Liver (tissue), 8 donors: ENCODE measurements at regions not wholly inside any gene's neighbourhood (a gene's known extent, or its start where the extent isn't known, plus 50 kb on each side); places are given as distances from the start of the nearest gene placed in this dataset.

Experiments used
- DNase-seq: peaks from one replicate; pipeline ENCODE4 v3.0.0-alpha.2; 2017; ENCODE audit warnings: low spot score
- H3K27ac ChIP-seq, 2 donors: one replicate each; pipeline ENCODE4 v1.7.0; 2013; ENCODE audit warnings: inconsistent platforms in 2 of 2, low read length in 2 of 2, control low read depth in 1 of 2, low read depth in 1 of 2, mild to moderate bottlenecking in 1 of 2
- H3K27me3 ChIP-seq, 4 donors: one replicate each; pipeline versions ENCODE4 v1.6.1 to v1.7.0; 2013; ENCODE audit warnings: low read length in 3 of 4, inconsistent platforms in 1 of 4, mild to moderate bottlenecking in 1 of 4, moderate library complexity in 1 of 4; ENCODE audit not compliant: control insufficient read depth in 4 of 4, insufficient read depth in 4 of 4
- H3K36me3 ChIP-seq, 4 donors: one replicate each; pipeline versions ENCODE4 v1.6.1 to v1.7.0; 2013; ENCODE audit warnings: low read length in 3 of 4, mild to moderate bottlenecking in 3 of 4, low read depth in 1 of 4, moderate library complexity in 1 of 4; ENCODE audit not compliant: control insufficient read depth in 4 of 4, insufficient read depth in 3 of 4
- H3K4me1 ChIP-seq, 4 donors: one replicate each; pipeline versions ENCODE4 v1.6.1 to v1.7.0; 2013; ENCODE audit warnings: low read length in 3 of 4, mild to moderate bottlenecking in 3 of 4, moderate library complexity in 1 of 4; ENCODE audit not compliant: control insufficient read depth in 4 of 4, insufficient read depth in 4 of 4
- H3K4me3 ChIP-seq, 3 donors: one replicate each; pipeline versions ENCODE4 v1.6.1 to v1.7.0; 2013; ENCODE audit warnings: low read length in 3 of 3, control low read depth in 1 of 3, low read depth in 1 of 3, mild to moderate bottlenecking in 1 of 3
- H3K9ac ChIP-seq, 2 donors: one replicate each; pipeline ENCODE4 v1.7.0; 2013; ENCODE audit warnings: low read length in 2 of 2, mild to moderate bottlenecking in 2 of 2, moderate library complexity in 2 of 2, control low read depth in 1 of 2, low read depth in 1 of 2
- H3K9me3 ChIP-seq, 4 donors: one replicate each; pipeline versions ENCODE4 v1.6.1 to v1.7.0; 2013; ENCODE audit warnings: low read length in 3 of 4; ENCODE audit not compliant: control insufficient read depth in 4 of 4
- ATF3 ChIP-seq: IDR thresholded peaks from 2 replicates; pipeline ENCODE4 v1.6.1; 2016; ENCODE audit warnings: antibody characterized with exemption
- EGR1 ChIP-seq, 2 donors: IDR thresholded peaks; 2 replicates each; pipeline ENCODE4 v1.6.1; 2016 to 2018; ENCODE audit warnings: antibody characterized with exemption in 2 of 2, low read depth in 2 of 2
- FOXA1 ChIP-seq: IDR thresholded peaks from 2 replicates; pipeline ENCODE4 v1.6.1; 2016; ENCODE audit warnings: antibody characterized with exemption
- FOXA2 ChIP-seq: IDR thresholded peaks from 2 replicates; pipeline ENCODE4 v1.6.1; 2016; ENCODE audit warnings: antibody characterized with exemption
- GABPA ChIP-seq, 2 donors: IDR thresholded peaks in 1 of 2; conservative IDR thresholded peaks in 1 of 2; 2 replicates each; pipeline ENCODE4 v1.6.1; 2016; ENCODE audit warnings: antibody characterized with exemption in 2 of 2, mild to moderate bottlenecking in 1 of 2, moderate library complexity in 1 of 2
- HNF4A ChIP-seq, 2 donors: conservative IDR thresholded peaks; 2 replicates each; pipeline ENCODE4 v1.6.1; 2016; ENCODE audit warnings: antibody characterized with exemption in 2 of 2, mild to moderate bottlenecking in 2 of 2
- HNF4G ChIP-seq: IDR thresholded peaks from 2 replicates; pipeline ENCODE4 v1.6.1; 2016; ENCODE audit warnings: antibody characterized with exemption
- JUND ChIP-seq, 2 donors: IDR thresholded peaks; 2 replicates each; pipeline ENCODE4 v1.6.1; 2016; ENCODE audit warnings: antibody characterized with exemption in 2 of 2
- NR2F2 ChIP-seq: IDR thresholded peaks from 2 replicates; pipeline ENCODE4 v1.6.1; 2016; ENCODE audit warnings: antibody characterized with exemption
- RAD21 ChIP-seq, 2 donors: IDR thresholded peaks; 2 replicates each; pipeline ENCODE4 v1.6.1; 2016; ENCODE audit warnings: antibody characterized with exemption in 2 of 2, mild to moderate bottlenecking in 2 of 2
- RXRA ChIP-seq, 2 donors: IDR thresholded peaks; 2 replicates each; pipeline ENCODE4 v1.6.1; 2017 to 2018; ENCODE audit warnings: antibody characterized with exemption in 2 of 2, mild to moderate bottlenecking in 1 of 2
- SP1 ChIP-seq: IDR thresholded peaks from 2 replicates; pipeline ENCODE4 v1.6.1; 2018; ENCODE audit warnings: antibody characterized with exemption, mild to moderate bottlenecking
- TAF1 ChIP-seq: conservative IDR thresholded peaks from 2 replicates; pipeline ENCODE4 v1.6.1; 2016; ENCODE audit warnings: antibody characterized with exemption, mild to moderate bottlenecking
- YY1 ChIP-seq: IDR thresholded peaks from 2 replicates; pipeline ENCODE4 v1.6.1; 2016; ENCODE audit warnings: antibody characterized with exemption, mild to moderate bottlenecking
- ZBTB33 ChIP-seq: IDR thresholded peaks from 2 replicates; pipeline ENCODE4 v1.6.1; 2016; ENCODE audit warnings: antibody characterized with exemption
- WGBS: extraction: QIAGEN DNeasy Blood & Tissue Kit; methylation state at CpG from one replicate; pipeline ENCODE4 v1.1.7; 2013; 5-methylcytosine and 5-hydroxymethylcytosine counted together
- TF ChIP-seq, protein P1 (sequence below): IDR thresholded peaks from 2 replicates; pipeline ENCODE4 v1.6.1; 2016; ENCODE audit warnings: antibody characterized with exemption, mild to moderate bottlenecking
- TF ChIP-seq, protein P2 (sequence below): IDR thresholded peaks from 2 replicates; pipeline ENCODE4 v1.6.1; 2016; ENCODE audit warnings: antibody characterized with exemption
- TF ChIP-seq, protein P3 (sequence below): fragments of 150-350 bp; IDR thresholded peaks from 2 replicates; pipeline ENCODE4 v1.5.1; 2017; ENCODE audit warnings: improper control_type of control experiment, low read depth, low read length; ENCODE audit not compliant: missing input control
- donor health status: healthy.
- donor health status: healthy.
- donor health status: healthy.
- donor health status: healthy.
- donor health status: healthy.

GRCh38 chr5:29960323-29960722 is 1233.2 kb upstream of the CDH6 start:
- H3K27ac ChIP-seq: no peak overlapping the region
- no peak for DNase-seq
- H3K36me3 ChIP-seq: no peaks in the 10 kb centered on the region
- TF ChIP-seq HNF4G (no peak), NR2F2 (no peak), ATF3 (no peak), RXRA (IDR thresholded peaks at IDR 0.05) (no peak), SP1 (no peak), FOXA2 (no peak), HNF4A (conservative IDR thresholded peaks at IDR 0.05) (no peak), ZBTB33 (no peak), RAD21 (IDR thresholded peaks at IDR 0.05) (no peak), JUND (IDR thresholded peaks at IDR 0.05) (no peak), TAF1 (no peak), EGR1 (IDR thresholded peaks at IDR 0.05; ENCODE audit: low read depth in 2 of 2) (no peak), GABPA (IDR thresholded peaks at IDR 0.05 in 1 of 2, conservative IDR thresholded peaks at IDR 0.05 in 1 of 2) (no peak), YY1 (no peak), FOXA1 (no peak)
- TF ChIP-seq, protein P1, sequence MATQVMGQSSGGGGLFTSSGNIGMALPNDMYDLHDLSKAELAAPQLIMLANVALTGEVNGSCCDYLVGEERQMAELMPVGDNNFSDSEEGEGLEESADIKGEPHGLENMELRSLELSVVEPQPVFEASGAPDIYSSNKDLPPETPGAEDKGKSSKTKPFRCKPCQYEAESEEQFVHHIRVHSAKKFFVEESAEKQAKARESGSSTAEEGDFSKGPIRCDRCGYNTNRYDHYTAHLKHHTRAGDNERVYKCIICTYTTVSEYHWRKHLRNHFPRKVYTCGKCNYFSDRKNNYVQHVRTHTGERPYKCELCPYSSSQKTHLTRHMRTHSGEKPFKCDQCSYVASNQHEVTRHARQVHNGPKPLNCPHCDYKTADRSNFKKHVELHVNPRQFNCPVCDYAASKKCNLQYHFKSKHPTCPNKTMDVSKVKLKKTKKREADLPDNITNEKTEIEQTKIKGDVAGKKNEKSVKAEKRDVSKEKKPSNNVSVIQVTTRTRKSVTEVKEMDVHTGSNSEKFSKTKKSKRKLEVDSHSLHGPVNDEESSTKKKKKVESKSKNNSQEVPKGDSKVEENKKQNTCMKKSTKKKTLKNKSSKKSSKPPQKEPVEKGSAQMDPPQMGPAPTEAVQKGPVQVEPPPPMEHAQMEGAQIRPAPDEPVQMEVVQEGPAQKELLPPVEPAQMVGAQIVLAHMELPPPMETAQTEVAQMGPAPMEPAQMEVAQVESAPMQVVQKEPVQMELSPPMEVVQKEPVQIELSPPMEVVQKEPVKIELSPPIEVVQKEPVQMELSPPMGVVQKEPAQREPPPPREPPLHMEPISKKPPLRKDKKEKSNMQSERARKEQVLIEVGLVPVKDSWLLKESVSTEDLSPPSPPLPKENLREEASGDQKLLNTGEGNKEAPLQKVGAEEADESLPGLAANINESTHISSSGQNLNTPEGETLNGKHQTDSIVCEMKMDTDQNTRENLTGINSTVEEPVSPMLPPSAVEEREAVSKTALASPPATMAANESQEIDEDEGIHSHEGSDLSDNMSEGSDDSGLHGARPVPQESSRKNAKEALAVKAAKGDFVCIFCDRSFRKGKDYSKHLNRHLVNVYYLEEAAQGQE: no peak
- TF ChIP-seq, protein P2, sequence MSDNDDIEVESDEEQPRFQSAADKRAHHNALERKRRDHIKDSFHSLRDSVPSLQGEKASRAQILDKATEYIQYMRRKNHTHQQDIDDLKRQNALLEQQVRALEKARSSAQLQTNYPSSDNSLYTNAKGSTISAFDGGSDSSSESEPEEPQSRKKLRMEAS: no peak
- TF ChIP-seq, protein P3, sequence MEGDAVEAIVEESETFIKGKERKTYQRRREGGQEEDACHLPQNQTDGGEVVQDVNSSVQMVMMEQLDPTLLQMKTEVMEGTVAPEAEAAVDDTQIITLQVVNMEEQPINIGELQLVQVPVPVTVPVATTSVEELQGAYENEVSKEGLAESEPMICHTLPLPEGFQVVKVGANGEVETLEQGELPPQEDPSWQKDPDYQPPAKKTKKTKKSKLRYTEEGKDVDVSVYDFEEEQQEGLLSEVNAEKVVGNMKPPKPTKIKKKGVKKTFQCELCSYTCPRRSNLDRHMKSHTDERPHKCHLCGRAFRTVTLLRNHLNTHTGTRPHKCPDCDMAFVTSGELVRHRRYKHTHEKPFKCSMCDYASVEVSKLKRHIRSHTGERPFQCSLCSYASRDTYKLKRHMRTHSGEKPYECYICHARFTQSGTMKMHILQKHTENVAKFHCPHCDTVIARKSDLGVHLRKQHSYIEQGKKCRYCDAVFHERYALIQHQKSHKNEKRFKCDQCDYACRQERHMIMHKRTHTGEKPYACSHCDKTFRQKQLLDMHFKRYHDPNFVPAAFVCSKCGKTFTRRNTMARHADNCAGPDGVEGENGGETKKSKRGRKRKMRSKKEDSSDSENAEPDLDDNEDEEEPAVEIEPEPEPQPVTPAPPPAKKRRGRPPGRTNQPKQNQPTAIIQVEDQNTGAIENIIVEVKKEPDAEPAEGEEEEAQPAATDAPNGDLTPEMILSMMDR: no peak
- H3K9me3 ChIP-seq: no peaks in the 10 kb centered on the region
- 60% methylated on average over 2 of the region's 2 CpGs for WGBS
- no peaks in the 10 kb centered on the region for H3K4me1 ChIP-seq
- no peaks in the 10 kb centered on the region for H3K27me3 ChIP-seq
- no peak overlapping the region for H3K9ac ChIP-seq
- no peak overlapping the region for H3K4me3 ChIP-seq
